ENCODE measurements at regions not wholly inside any gene's neighbourhood (a gene's known extent, or its start where the extent isn't known, plus 50 kb on each side); places are given as distances from the start of the nearest gene placed in this dataset.

DNA sequence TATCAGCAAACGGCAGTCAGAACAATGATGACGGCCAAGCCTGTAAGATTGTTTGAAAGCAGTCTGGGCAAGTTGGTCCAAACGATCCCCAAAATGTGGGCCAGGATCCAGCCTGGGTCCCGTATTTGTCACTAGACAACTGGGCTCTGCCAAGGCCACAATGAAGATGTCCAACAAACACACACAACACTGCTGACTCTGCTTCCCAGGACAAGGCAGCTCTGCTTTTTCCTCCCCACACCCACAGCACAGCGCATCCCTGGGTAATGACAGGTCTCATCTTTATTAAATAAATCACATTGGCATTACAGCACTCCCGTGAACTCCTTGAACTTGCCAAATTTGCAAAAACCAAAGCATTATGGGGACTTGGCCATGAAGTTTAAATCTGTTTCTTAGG lies 424.1 kb upstream of the ACTBL2 start:
- TF ChIP-seq, protein P1, sequence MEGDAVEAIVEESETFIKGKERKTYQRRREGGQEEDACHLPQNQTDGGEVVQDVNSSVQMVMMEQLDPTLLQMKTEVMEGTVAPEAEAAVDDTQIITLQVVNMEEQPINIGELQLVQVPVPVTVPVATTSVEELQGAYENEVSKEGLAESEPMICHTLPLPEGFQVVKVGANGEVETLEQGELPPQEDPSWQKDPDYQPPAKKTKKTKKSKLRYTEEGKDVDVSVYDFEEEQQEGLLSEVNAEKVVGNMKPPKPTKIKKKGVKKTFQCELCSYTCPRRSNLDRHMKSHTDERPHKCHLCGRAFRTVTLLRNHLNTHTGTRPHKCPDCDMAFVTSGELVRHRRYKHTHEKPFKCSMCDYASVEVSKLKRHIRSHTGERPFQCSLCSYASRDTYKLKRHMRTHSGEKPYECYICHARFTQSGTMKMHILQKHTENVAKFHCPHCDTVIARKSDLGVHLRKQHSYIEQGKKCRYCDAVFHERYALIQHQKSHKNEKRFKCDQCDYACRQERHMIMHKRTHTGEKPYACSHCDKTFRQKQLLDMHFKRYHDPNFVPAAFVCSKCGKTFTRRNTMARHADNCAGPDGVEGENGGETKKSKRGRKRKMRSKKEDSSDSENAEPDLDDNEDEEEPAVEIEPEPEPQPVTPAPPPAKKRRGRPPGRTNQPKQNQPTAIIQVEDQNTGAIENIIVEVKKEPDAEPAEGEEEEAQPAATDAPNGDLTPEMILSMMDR (IDR thresholded peaks at IDR 0.05; ENCODE audit: low read length), result no peak
- no peak for TF ChIP-seq EZH2 (IDR thresholded peaks at IDR 0.05; ENCODE audit: borderline replicate concordance, low read length)
